SU-DHL-6 (cell line): ENCODE measurements at regions not wholly inside any gene's neighbourhood (a gene's known extent, or its start where the extent isn't known, plus 50 kb on each side); places are given as distances from the start of the nearest gene placed in this dataset.

ENCODE experiments used
- H2AFZ ChIP-seq: fragments of 200-600 bp; sonication (generic); 2 replicates; pipeline ENCODE4 v1.6.1; 2014; ENCODE audit warnings: low read depth, mild to moderate bottlenecking, moderate library complexity, mixed read lengths, antibody characterized with exemption, low read length; ENCODE audit not compliant: severe bottlenecking
- H3F3A ChIP-seq: fragments of 200-600 bp; shearing (Covaris generic); 2 replicates; pipeline ENCODE4 v1.6.0; 2016; ENCODE audit warnings: antibody characterized with exemption, mild to moderate bottlenecking; ENCODE audit not compliant: insufficient read depth
- H3K27ac ChIP-seq: fragments of 200-600 bp; sonication (generic); 2 replicates; pipeline ENCODE4 v1.5.1; 2016; ENCODE audit warnings: low read depth, mild to moderate bottlenecking, low read length, moderate library complexity, mixed read lengths
- H3K27me3 ChIP-seq: fragments of 200-600 bp; sonication (generic), shearing (Covaris generic); 2 replicates; pipeline ENCODE4 v1.6.0; 2014; ENCODE audit warnings: mild to moderate bottlenecking, low read length
- H3K36me3 ChIP-seq: fragments of 200-600 bp; sonication (generic); 2 replicates; pipeline ENCODE4 v1.6.1; 2014; ENCODE audit warnings: mild to moderate bottlenecking, low read length, mixed read lengths
- H3K4me2 ChIP-seq: fragments of 300-600, 200-600 bp; shearing (Covaris generic), sonication (generic); 2 replicates; pipeline ENCODE4 v1.6.0; 2014; ENCODE audit warnings: low read length, low read depth, mild to moderate bottlenecking; ENCODE audit not compliant: poor library complexity, severe bottlenecking
- H3K4me3 ChIP-seq: fragments of 200-600 bp; sonication (generic); 2 replicates; pipeline ENCODE4 v1.5.1; 2014; ENCODE audit warnings: antibody characterized with exemption, low read length, mild to moderate bottlenecking, mixed read lengths; ENCODE audit not compliant: insufficient read depth, poor library complexity, severe bottlenecking
- H3K79me2 ChIP-seq: fragments of 200-600 bp; sonication (generic); 2 replicates; pipeline ENCODE4 v1.6.1; 2014; ENCODE audit warnings: mild to moderate bottlenecking, low read length, moderate library complexity; ENCODE audit not compliant: insufficient read depth
- H3K9ac ChIP-seq: fragments of 200-600 bp; sonication (generic); 2 replicates; pipeline ENCODE4 v1.7.0; 2014; ENCODE audit warnings: mild to moderate bottlenecking, low read length
- H3K9me2 ChIP-seq: fragments of 200-600 bp; sonication (generic); replicated peaks from 2 replicates; pipeline ENCODE4 v1.6.1; 2014; ENCODE audit warnings: low read length; ENCODE audit not compliant: insufficient read depth
- H3K9me3 ChIP-seq: fragments of 200-600 bp; sonication (generic); 2 replicates; pipeline ENCODE4 v1.6.1; 2014; ENCODE audit warnings: low read length, mixed read lengths; ENCODE audit not compliant: insufficient read depth
- H4K20me1 ChIP-seq: fragments of 200-600 bp; sonication (generic); 2 replicates; pipeline ENCODE4 v1.6.1; 2014; ENCODE audit warnings: low read depth, mild to moderate bottlenecking, antibody characterized with exemption, low read length, moderate library complexity, mixed read lengths
- CTCF ChIP-seq: fragments of 200-600 bp; sonication (generic); IDR thresholded peaks from one replicate; pipeline ENCODE4 v1.5.1; 2017; ENCODE audit warnings: antibody characterized with exemption, mild to moderate bottlenecking, low read length, moderate library complexity; ENCODE audit not compliant: insufficient read depth, poor library complexity, severe bottlenecking
- EZH2phosphoT487 ChIP-seq: fragments of 200-600 bp; sonication (generic), shearing (Covaris generic); conservative IDR thresholded peaks from 2 replicates; pipeline ENCODE4 v1.6.1; 2018; ENCODE audit warnings: mild to moderate bottlenecking, antibody characterized with exemption, low read length, moderate library complexity, mixed read lengths

GRCh38 chr12:77337362-77337761, 272.0 kb upstream of the E2F7 start:
- H4K20me1 ChIP-seq = no peaks in the 10 kb centered on the region
- no peak overlapping the region for H3K4me2 ChIP-seq
- H2AFZ ChIP-seq = no peak overlapping the region
- TF ChIP-seq CTCF = no peak
- TF ChIP-seq EZH2phosphoT487 = no peak
- no peaks in the 10 kb centered on the region for H3F3A ChIP-seq
- no peaks in the 10 kb centered on the region for H3K36me3 ChIP-seq
- no peaks in the 10 kb centered on the region for H3K9me3 ChIP-seq
- H3K79me2 ChIP-seq = no peaks in the 10 kb centered on the region
- H3K9ac ChIP-seq = no peak overlapping the region
- H3K27me3 ChIP-seq = no peaks in the 10 kb centered on the region
- H3K4me3 ChIP-seq = no peak overlapping the region
- H3K27ac ChIP-seq = no peak overlapping the region
- H3K9me2 ChIP-seq = no peaks in the 10 kb centered on the region

- TF ChIP-seq EZH2phosphoT487 = no peak
- no peak for TF ChIP-seq CTCF
- Histone ChIP-seq H3K79me2 (no peaks in the 10 kb centered on the region), H4K20me1 (no peaks in the 10 kb centered on the region), H3K4me3 (no peak overlapping the region), H3F3A (no peaks in the 10 kb centered on the region), H3K36me3 (no peaks in the 10 kb centered on the region), H3K9ac (no peak overlapping the region), H3K9me3 (no peaks in the 10 kb centered on the region), H3K9me2 (no peaks in the 10 kb centered on the region), H3K27ac (no peak overlapping the region), H2AFZ (no peak overlapping the region), H3K27me3 (no peaks in the 10 kb centered on the region), H3K4me2 (no peak overlapping the region)
Measured at GRCh38 chr12:77334806-77335205, 269.4 kb upstream of the E2F7 start.

- Histone ChIP-seq H2AFZ (no peak overlapping the region), H3K27ac (no peak overlapping the region), H3K4me2 (no peak overlapping the region), H3K36me3 (no peaks in the 10 kb centered on the region), H3K79me2 (no peaks in the 10 kb centered on the region), H3K4me3 (no peak overlapping the region), H3F3A (no peaks in the 10 kb centered on the region), H3K9ac (no peak overlapping the region), H3K9me3 (no peaks in the 10 kb centered on the region), H3K9me2 (no peaks in the 10 kb centered on the region), H4K20me1 (no peaks in the 10 kb centered on the region), H3K27me3 (no peaks in the 10 kb centered on the region)
- TF ChIP-seq CTCF = no peak
- no peak for TF ChIP-seq EZH2phosphoT487
Measured at GRCh38 chr12:77328326-77328725, 263.0 kb upstream of the E2F7 start.
